Mononuclear cell (primary cell): ENCODE measurements at regions not wholly inside any gene's neighbourhood (a gene's known extent, or its start where the extent isn't known, plus 50 kb on each side); places are given as distances from the start of the nearest gene placed in this dataset.

Experiments used
- H3K27me3 ChIP-seq: 2 replicates; pipeline ENCODE4 v1.6.0; 2011; ENCODE audit warnings: low read length, control low read depth; ENCODE audit not compliant: insufficient read depth
- H3K4me1 ChIP-seq: 2 replicates; pipeline ENCODE4 v1.5.1; 2011; ENCODE audit warnings: mild to moderate bottlenecking, low read length, control low read depth; ENCODE audit not compliant: insufficient read depth
- H3K4me3 ChIP-seq: 2 replicates; pipeline ENCODE4 v1.5.1; 2011; ENCODE audit warnings: mild to moderate bottlenecking, low read length, moderate library complexity
- H3K9me3 ChIP-seq: 2 replicates; pipeline ENCODE4 v1.5.1; 2011; ENCODE audit warnings: low read depth, mild to moderate bottlenecking, control low read depth, low read length

DNA sequence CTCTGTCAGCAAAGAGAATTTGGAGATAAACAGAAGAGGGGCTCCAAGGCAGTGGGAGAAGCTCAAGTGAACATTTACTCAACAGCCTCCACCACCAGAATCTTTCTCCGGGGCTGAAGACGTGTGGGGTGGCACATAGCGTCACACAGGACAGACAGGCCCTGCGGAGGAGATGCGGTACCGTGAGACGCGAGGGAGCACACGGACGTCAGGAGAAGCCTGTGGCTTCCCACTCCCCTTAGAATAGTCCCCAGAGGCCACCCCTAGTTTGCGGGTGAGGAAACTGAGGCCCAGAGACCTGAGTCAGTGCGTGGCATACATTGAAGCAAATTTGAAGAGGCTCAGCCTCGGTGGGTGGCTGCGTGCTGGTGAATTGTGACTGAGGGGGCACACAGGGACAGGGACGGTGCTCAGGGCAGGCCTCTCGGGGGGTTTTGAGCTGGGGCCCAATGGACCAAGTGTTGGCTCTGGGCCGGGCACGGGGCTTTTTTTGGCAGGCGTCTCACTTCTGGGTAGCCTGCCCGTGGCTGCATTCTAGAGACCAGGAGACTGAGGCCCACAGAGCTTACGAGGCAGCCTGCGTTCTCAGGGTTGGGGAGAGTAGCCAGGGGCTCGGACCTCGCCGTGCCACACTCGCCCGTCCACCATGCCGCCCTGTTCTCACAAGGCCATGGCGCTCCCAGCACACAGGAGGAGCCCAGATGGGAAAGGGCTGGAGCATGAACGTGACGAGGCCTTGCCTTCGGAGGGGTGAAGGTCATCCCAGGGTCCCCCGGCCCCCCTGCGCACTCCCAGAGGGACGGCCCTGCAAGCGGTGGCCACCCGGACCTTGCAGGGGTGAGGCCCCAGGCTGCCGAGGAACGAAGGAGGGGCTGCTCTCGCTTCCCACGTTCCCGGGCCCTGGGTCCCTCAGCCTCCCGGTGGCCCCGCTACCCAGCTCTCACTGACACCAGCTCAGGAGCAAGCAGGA is 220.6 kb downstream of the C9orf50 start:
- Histone ChIP-seq H3K27me3 (no peaks in the 10 kb centered on the region), H3K4me3 (no peak overlapping the region), H3K9me3 (no peaks in the 10 kb centered on the region), H3K4me1 (no peaks in the 10 kb centered on the region)

DNA sequence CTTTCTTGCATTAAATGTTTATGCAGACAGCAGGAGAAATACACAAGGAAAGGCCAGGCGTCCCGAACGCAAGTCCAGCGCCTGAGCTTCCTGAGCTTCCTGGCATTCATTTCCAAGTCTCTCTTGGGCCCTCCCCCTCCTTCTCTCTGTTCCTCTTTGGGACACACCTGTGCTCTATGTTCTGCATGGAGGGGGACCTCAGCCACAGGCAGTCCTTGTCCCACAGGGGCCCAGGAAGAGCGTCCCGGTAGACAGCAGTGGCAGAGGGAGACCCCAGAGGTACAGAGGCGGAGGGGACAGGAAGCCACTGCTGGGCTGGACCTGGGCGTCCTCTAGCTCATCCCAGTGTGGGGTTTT is 221.3 kb downstream of the C9orf50 start:
- Histone ChIP-seq H3K4me1 (no peaks in the 10 kb centered on the region), H3K4me3 (no peak overlapping the region), H3K9me3 (no peaks in the 10 kb centered on the region), H3K27me3 (no peaks in the 10 kb centered on the region)

DNA sequence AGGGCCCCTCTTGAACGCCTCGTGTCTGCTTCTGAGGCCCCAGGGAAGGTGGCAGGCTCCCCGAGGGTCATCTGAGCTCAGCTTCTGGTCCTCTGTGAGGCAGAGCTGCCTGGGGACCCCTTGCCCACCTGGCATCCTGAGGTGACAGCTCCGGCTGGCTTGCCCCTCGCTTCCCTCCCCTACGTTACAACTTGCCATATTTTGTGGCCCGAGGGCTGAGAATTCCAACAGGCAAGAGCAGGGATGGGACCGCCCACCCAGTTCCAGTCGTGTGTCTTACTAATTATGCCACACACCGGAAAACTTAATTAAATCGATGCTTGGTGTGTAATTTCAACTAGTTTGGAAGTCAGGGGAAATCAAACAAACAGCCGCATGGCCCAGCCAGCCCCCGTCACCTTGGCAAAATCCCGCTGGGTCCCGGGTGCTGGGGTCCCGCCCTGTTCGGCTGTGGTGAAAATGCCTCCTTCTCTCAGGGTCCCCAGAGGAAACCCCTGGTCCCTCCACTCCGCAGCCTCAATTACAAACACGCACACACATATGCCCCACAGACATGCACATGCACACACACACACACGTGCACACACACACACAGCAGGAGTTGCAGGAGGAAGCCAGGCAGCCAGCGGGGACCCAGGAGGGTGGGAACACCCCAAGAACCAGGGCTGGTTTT is 221.0 kb upstream of the IER5L start:
- Histone ChIP-seq H3K27me3 (no peaks in the 10 kb centered on the region), H3K4me1 (no peaks in the 10 kb centered on the region), H3K9me3 (no peaks in the 10 kb centered on the region), H3K4me3 (no peak overlapping the region)

DNA sequence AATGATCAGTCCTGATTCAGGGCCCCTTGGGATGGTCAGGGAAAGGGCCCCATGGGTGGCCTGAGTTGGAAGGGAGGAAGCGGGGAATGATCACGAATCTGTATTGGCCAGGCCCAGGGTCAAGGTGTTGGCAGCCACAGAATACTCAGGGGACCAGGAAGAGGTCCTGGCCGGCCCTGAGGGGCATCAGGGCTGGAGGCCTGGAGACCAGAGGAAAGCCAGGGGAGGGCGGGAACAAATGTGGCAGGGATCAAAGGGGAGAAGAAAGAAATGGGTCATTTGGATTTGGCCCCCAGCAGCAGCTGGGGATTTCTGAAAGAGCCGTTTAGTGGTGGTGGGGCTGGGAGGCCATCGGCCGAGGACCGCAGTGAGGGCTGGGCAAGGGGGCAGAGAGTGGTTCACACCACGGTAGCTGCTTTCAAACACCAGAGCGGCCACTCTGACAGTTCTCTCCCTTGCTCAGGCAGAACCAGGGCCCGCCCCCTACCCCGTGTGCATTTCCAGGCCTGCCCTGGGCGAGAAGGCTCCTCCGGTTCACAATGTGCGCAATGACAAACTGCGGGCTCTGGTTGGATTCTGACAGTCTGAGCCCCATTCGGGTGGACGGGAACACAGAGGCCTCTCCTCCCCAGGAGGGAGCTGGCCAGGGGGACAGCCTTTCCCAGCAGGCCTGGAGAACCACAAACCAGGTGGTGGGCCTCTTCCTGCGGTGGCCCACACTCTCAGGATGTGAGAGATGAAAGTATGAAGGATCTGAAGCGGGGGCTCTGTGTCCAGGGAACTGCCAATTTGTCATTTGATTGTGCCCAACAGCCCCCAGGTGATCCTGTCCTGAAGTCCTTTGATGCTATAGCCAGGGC is 220.3 kb upstream of the IER5L start:
- Histone ChIP-seq H3K9me3 (no peaks in the 10 kb centered on the region), H3K27me3 (no peaks in the 10 kb centered on the region), H3K4me1 (no peaks in the 10 kb centered on the region), H3K4me3 (no peak overlapping the region)

DNA sequence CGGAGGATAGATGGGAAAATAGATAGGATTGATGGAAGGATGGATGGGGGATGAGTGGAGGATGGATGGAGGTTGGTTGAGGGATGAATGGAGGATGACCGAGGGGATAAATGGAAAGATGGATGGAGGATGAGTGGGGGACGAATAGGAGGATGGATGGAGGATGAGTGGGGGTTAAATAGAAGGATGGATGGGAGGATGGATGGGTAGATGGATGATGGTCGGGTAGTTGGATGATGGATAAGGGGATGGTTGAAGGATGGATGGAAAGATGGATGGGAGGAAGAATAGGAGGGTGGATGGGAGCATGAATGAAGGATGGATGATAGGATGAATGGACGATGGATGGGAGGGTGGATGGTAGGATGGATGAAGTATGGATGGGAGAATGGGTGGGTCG is 219.3 kb upstream of the IER5L start:
- H3K9me3 ChIP-seq = no peaks in the 10 kb centered on the region
- no peak overlapping the region for H3K4me3 ChIP-seq
- H3K27me3 ChIP-seq = no peaks in the 10 kb centered on the region
- H3K4me1 ChIP-seq = no peaks in the 10 kb centered on the region

DNA sequence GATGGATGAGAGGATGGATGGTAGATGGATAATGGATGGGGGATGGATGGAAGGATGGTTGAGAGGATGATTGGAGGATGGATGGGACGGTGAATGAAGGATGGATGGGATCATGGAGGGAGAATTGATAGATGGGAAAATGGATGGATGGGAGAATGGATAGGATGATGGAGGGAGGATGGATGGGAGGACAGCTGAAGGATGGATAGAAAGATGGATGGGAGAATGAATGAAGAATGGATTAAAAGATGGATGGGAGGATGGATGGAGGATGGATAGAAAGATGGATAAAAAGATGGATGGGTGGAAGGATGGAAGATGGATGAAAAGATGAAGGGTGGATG is 218.3 kb upstream of the IER5L start:
- no peak overlapping the region for H3K4me3 ChIP-seq
- H3K27me3 ChIP-seq = no peaks in the 10 kb centered on the region
- H3K9me3 ChIP-seq = no peaks in the 10 kb centered on the region
- H3K4me1 ChIP-seq = no peaks in the 10 kb centered on the region

DNA sequence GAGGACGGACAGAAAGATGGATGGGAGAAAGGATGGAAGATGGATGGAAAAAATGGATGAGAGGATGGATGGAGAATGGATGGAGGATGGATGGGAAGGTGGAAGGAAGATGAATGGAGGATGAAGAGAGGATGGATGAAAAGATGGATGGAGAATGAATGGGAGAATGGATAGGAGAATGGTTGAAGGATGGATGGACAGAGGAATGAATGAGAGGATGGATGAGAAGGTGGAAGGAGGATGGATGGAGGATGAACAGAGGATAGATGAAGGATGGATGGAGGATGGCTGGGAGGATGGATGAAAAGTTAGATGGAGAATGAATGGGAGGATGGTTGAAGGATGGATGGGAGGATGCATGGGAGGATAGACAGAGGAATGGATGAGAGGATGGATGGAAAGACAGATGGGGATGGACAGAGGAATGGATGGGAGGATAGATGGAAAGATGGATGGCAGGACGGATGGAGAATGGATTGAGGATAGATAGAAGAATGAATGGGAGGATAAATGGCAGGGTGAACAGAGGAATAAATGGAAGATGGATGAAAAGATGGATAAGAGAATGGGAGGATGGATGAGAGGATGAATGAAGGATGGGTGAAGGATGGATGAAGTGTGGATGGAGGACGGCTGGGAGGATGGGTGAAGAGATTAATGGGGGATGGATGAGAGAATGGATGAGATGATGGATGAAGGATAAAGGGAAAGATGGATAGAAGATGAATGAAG is 217.7 kb upstream of the IER5L start:
- no peaks in the 10 kb centered on the region for H3K4me1 ChIP-seq
- H3K27me3 ChIP-seq = no peaks in the 10 kb centered on the region
- no peaks in the 10 kb centered on the region for H3K9me3 ChIP-seq
- H3K4me3 ChIP-seq = no peak overlapping the region

DNA sequence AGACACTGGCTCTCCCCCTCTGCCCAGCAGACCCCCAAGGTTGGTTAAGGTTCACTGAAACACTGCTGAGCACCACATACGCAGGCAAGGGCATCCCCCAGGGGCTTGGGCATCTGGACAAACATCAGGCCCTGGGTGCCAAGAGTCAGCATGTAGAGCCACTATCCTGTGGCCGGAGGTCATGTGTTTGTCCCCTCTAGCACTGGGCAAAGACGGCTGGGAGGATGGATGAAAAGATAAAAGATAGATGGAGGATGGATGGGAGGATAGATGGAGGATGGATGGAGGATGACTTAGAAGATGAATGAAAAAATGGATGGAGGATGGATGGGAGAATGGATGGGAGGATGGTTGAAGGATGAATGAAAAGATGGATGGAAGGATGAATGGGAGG is 216.8 kb upstream of the IER5L start:
- H3K4me1 ChIP-seq = no peaks in the 10 kb centered on the region
- no peaks in the 10 kb centered on the region for H3K9me3 ChIP-seq
- no peak overlapping the region for H3K4me3 ChIP-seq
- no peaks in the 10 kb centered on the region for H3K27me3 ChIP-seq

DNA sequence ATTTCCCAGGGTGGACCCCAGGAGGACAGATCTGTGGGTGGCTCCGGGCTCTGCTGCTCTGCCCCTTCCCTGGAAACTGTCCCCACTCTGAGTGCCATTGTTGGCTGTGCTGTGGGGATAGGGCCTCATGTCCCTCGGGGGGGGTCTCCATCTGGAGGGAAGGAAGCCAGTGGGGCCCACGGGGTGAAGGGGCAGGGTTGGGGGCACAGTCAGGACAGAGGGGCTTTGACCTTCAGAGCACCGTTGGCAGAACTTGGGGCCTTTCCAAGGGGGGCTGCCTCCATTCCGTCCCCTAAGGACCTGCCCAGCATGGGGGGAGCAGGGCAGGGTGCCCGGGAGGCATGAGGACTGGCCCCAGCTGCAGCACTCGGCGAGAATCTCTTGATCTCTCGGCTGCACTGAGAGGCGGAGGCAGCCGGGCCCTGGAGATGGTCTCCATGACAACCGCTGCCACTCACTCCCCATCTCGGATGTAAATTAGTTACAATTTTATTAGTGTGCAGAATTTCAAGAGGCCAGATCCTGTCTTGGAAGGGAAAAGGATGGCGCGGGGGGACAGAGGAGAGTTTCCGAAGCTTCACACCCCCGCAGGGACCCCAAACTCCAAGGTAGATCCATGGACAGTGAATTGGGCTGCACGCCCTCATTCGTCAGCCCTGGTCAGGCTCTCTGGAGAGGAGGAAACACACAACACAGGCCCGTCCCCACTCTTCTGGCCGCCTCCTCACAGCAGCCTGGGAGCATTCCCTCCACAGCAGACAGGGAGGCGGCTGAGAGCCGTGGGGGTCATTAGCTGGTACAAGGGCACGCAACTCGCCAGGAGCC is 216.2 kb upstream of the IER5L start:
- no peaks in the 10 kb centered on the region for H3K9me3 ChIP-seq
- H3K27me3 ChIP-seq = no peaks in the 10 kb centered on the region
- H3K4me3 ChIP-seq = no peak overlapping the region
- H3K4me1 ChIP-seq = no peaks in the 10 kb centered on the region

DNA sequence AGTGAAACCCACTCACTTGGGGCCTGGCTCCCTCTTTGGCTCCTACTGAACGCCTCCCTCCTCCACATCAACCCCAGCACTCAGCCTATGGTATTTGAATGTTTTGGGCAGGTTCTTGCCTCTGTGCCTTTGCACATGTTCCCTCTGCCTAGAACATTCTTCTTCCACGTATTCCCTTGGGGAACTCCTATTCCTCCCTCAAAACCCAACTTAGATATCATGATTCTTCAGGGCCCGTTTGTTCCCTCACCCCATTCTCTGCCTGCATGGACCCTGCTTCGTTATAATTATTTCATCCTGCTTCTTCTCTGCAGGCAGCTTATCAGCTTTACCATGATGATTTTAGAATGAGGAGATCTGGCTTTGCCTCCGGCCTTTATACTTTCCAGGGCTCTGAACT is 215.0 kb upstream of the IER5L start:
- Histone ChIP-seq H3K9me3 (no peaks in the 10 kb centered on the region), H3K27me3 (no peaks in the 10 kb centered on the region), H3K4me3 (no peak overlapping the region), H3K4me1 (no peaks in the 10 kb centered on the region)

DNA sequence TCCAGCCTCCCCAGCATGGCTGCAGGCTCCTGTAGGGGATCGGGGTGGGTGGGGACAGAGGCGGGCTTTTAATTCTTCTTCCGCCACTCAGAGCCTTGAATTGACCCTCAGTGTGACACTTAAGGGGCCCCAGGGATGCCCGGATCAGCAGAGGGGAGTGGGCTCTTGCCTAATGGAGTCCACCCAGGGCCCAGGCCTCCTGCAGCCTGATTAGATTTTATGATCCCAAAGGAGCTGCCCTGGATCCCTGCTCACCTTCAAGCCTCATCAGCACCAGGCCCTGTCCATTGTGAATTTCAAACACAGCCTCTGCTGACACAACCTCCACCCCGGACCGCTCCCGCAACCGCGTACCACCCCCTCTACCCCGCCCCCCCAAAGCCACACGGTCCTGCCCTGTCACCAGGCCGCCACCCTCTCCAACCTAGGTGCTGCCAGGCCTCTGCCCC is 214.1 kb upstream of the IER5L start:
- H3K27me3 ChIP-seq = no peaks in the 10 kb centered on the region
- no peaks in the 10 kb centered on the region for H3K9me3 ChIP-seq
- H3K4me3 ChIP-seq = no peak overlapping the region
- H3K4me1 ChIP-seq = no peaks in the 10 kb centered on the region

DNA sequence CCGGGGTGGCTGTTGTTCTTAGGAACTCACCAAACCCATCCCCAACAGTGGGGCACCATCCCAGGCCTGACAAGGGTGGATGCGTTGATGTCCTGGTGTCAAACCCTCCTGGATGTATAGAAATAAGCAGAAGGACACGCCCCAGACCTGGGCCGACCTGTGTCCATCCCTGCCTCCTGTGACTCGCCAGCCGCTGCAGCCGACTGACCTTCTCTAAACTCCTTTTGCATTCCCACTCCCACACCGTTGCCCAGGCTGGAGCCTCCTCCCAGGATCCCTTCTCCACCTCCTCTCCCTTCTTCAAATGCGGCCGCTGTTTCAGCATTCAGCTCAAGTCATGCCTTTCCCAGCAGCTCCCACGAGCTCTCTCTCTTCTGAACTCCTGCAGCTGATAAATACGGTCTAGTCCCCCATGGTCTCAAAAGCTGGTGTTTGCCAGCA is 213.2 kb upstream of the IER5L start:
- no peaks in the 10 kb centered on the region for H3K9me3 ChIP-seq
- no peaks in the 10 kb centered on the region for H3K27me3 ChIP-seq
- no peak overlapping the region for H3K4me3 ChIP-seq
- H3K4me1 ChIP-seq = no peaks in the 10 kb centered on the region

DNA sequence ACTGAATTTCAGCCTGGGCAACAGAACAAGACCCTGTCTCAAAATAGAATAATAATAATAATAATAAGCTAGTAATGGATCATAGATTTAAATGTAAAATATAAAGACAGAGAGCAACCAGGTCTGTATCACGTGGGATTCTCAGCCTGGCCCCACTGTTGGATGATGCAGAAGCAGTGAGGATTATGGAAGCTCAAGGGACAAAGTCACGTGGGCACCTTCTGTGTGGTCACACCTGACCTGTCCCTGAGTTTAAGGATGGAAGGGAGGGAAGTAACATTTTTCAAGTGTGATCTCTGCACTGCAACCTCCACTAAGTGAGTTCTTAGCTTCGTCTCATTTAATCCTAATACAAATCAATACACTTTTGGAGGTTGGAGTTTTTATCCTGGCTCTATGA is 212.5 kb upstream of the IER5L start:
- Histone ChIP-seq H3K9me3 (no peaks in the 10 kb centered on the region), H3K4me3 (no peak overlapping the region), H3K4me1 (no peaks in the 10 kb centered on the region), H3K27me3 (no peaks in the 10 kb centered on the region)

DNA sequence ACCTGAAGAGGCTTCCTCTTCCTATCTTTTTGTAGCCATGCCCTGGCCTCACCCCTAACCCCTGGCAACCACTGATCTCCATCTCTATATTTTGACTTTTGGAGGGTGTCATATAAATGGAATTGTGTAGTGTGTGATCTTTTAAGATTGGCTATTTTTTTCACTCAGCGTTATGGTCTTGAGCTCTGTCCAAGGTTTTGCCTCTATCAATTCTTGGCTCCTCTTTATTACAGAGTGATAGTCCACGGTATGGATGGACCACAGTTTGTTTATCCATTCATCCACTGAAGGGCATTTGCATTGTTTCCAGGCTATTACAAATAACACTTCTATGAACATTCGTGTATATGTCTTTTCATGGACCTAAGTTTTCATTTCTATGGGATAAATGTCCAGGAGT is 209.8 kb upstream of the IER5L start:
- H3K4me1 ChIP-seq = peaks cover 17% of the 10 kb centered on the region
- no peaks in the 10 kb centered on the region for H3K9me3 ChIP-seq
- no peak overlapping the region for H3K4me3 ChIP-seq
- no peaks in the 10 kb centered on the region for H3K27me3 ChIP-seq
